HCEC 1CT (cell line): ENCODE measurements at regions not wholly inside any gene's neighbourhood (a gene's known extent, or its start where the extent isn't known, plus 50 kb on each side); places are given as distances from the start of the nearest gene placed in this dataset.

Experiments
- DNase-seq: peaks from one replicate; pipeline ENCODE4 v3.0.0-alpha.2; 2017

DNA sequence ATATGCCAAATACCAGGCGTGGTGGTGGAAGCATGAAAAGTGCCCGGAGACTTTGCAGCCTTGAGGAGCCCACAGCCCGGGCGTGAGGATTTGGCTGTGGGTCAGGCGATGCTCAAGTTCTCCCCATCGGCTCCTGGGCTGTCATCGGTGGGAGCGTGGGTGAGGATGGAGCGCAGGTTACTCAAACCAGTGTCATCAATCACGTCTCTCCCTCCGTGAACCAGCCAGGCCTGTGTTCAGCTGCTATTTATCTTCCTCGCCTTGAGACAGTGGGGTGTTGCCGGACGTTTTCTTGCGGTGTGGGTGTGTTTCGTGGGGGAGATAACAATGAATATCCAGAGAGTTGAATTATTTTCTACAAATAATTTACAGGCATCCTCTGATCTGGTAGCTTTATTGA lies 317.6 kb downstream of the EIPR1 start:
- no peak for DNase-seq

DNA sequence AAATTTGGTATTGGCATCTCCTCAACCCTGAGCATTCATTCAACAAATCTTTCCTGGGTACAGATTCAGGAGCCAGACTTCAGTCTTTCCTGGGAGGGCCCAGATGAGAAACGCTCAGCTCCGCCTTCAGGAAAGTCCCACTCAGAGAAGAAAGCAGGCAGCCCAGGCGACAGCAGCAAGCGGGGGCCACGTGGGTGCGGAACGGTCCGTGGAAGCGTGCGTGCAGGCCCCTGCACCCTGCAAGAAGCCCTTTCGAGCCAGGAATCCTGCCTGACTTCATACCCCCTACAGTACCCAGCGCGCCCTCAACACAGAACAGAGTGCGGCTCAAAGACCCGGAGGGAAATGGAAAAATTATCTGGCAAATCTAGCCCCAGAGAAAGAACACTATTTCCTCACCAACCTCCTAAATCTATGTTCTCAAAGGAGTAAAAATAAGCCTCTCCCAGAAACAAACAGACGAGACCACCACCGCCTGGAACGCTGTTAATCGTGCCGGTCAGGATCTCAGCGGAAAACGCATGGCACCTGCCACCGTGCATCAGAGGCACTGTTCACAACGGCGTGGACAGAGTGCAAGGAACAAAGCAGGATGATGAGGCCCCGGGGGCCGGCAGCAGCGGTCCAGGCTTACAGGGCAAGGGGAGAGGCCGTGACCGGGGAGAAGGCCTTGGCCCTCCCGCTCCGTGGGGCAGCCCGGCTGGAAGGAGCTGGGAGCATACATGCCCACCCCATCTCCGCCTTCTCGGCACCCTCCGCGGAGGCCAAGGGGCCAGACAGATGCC lies 318.3 kb downstream of the EIPR1 start:
- no peak for DNase-seq

- no peak for DNase-seq
Measured at GRCh38 chr2:3054066-3054465, 323.6 kb downstream of the EIPR1 start.

GRCh38 chr2:3051266-3051665 lies 326.4 kb downstream of the EIPR1 start:
- DNase-seq: no peak

GRCh38 chr2:3046170-3046865 lies 331.3 kb downstream of the EIPR1 start:
- no peak for DNase-seq

GRCh38 chr2:3045318-3045921 lies 332.2 kb downstream of the EIPR1 start:
- DNase-seq: no peak

DNA sequence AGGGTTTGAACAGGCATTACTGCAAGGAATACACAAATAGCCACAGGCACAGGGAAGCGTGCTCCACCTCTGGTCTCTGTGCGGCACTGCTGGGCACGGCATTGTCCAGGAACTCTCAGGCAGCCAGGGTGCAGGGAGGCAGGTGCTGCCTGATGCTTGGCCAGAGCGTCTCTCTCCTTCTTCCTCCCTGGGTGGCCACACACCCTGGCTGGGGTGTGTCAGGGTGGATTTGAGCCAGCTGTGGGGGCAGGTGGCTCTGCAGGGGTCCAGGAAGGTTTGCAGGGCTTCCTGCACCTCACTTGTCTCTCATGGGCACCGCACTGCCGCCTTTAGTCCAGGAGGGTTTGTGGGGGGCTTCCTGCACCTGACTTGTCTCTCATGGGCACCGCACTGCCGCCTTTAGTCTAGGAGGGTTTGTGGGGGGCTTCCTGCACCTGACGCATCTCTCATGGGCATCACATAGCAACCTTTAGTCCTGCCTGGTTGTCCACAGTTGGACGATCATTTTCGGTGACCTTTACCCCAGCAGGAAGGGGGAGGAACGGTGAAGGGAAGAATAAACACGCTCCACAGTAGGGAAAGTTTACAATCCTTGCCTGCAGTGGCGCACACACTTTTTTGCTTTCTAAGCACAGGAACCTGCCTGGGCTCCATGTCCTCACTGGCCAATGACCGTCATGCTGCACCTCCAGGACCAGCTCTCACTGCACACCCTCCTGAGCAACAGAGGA lies 332.9 kb downstream of the EIPR1 start:
- DNase-seq: no peak

DNA sequence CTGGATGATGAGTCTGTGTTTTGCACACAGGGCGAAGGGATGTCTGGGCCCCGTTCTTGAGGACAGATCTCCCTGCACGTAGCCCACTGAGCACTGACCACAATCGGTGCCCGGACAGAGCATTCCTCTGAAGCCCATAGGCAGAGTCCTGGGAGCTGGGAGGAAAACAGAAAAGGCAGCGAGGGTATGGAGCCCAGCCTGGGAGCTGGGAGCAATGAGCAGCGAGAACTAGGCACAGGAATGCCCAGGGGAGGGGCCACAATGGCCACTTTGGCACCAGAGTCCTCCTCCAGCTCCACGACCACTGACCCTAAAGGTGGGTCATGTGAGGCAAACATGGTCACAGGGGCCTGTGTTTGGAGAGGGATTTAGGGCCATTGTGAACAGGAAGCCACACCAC lies 333.9 kb downstream of the EIPR1 start:
- DNase-seq: no peak

GRCh38 chr2:3042601-3043585 lies 334.7 kb downstream of the EIPR1 start:
- no peak for DNase-seq

DNA sequence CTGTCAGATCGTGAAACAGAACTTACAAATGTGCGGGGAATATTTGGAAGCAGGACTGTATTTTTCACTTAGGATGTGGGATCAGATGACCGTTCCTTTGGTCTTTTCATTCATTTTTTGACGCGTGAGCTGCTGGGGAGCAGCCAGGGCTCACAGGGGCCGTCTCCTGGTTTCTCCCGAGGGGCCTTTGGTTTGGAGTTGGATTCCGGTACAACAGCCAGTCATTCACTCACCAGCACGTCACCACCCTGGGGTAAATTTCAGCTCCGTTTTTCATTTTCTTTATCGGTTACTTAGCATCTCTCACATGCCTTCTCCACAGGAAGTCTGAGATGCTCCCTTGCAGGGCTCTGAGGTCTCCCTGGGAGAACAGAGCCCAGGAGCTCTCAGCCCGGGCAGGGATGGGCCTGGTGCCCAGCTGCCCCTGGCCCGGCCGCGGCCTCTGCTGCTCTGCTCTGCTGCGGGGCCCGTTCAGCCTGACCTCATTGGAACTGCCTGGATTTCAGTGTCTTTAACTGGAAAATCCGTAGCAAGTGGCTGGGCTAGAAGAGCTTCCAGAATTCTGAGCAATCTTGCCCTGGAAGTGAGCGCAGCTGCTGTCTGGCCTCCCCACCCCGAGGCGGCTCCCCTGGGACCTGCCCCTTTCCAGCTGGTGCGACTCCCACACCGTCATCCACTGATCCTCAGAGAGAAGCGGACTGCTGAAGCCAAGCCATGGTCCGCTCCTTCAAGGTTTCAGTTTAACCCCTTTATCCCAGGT lies 335.6 kb downstream of the EIPR1 start:
- DNase-seq: no peak

DNA sequence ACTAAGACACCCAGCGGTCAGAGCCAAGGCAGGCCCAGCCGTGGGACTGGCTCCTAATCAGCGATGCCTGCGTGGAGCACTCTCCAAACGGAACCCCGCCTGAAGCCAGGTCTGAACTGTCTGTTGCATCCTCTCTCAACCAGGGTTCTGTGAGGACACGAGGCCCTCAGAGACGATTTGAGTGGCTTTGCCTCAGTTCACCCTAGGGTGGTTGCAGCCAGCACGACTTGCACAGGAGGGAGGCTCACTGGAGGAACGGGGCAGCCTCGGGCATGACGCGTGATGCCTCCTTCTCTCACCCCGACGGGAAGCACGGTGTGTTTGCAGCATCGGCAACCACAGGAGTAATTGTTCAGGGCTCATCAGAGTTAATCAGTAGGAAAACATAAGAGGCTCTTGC lies 336.4 kb downstream of the EIPR1 start:
- DNase-seq: no peak

DNA sequence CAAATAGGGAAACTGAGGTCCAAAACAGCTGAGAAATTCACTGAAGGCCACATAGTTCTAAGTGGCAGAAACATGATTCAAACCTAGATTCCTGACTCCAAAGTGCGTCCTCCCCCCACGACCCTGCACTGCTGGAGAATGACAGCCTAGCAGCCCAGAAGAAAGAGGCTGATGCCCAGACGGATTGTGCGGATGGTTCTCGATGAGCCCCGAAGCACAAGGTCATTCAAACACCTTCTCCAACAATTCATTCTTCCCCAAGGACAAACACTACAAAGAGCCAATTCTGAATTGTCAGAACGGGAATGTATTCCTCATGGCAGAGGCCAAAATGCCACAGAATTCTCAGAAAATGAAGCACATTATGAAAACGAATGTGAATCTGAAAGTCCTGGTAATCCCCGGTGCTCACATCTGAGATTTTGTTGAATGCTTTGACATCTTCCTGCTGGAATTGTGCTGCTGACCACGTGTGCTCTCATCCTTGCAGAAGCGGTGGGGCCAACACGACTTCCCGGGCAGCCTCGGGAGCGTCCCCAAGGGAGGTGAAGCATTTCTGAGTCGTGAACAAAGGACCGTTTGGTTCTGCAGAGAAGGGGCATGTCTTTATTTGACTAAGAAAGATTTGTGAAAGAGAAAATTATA lies 337.0 kb downstream of the EIPR1 start:
- DNase-seq: no peak

GRCh38 chr2:3040066-3040428 lies 337.6 kb downstream of the EIPR1 start:
- DNase-seq: no peak

DNA sequence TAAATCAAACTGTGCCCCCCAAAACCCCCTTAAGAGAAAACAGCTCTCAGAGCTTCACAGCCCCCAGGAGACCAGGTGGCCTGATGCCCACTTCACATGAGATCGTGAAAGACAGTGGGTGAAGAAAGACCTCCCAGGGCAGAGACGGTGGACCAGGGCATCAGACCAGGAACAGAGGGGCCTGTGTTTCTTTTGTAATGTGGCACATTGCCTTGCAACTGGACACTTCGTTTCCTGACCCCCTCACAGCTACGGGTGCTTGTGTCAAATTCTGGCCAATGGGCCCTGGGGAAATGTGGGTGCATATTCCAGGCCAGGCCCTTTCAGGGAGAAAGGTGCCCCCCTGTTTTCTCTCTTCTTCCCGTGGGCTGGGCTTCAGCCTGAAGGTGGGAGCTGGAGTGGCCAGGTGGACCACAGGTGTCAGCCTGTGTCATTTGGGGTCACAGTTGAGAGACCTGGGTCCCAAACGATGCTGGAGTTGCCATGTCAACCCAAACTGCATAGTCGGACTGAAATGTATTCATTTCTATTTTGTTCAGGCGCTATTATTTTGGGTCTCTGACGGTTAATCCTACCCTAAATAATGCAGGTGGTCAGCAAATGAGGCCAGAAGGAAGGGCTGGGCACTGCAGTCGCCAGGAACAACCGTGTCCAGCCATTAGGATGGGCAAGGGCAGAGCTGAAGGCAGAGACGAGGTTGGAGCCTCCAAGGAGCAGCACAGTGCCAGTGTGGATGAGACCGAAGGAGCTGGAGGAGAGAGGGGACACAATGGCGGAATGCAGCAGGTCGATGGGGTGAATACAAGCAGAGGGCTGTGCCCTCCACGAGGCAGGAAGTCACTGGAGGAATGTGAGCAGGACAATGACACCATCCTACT lies 338.2 kb downstream of the EIPR1 start:
- no peak for DNase-seq

DNA sequence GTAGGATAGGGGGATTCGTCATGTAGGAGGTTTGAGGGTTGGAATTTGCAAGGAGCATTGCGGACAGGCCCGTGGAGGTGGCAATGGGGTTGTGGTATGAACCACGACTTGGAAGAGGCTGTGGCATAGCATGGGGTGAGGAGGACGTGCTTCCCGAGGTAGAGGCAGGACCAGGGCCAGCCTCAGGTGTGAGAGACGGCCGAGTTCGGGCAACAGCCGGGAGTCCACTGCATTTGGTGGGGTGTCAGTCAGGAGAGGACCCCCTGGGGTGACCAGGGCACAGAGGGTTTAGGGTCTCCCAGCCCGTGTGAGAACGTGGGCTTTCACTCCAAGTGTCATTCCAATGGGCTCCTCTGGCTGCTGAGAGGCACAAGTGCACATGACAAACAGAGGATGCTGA lies 339.0 kb downstream of the EIPR1 start:
- no peak for DNase-seq

DNA sequence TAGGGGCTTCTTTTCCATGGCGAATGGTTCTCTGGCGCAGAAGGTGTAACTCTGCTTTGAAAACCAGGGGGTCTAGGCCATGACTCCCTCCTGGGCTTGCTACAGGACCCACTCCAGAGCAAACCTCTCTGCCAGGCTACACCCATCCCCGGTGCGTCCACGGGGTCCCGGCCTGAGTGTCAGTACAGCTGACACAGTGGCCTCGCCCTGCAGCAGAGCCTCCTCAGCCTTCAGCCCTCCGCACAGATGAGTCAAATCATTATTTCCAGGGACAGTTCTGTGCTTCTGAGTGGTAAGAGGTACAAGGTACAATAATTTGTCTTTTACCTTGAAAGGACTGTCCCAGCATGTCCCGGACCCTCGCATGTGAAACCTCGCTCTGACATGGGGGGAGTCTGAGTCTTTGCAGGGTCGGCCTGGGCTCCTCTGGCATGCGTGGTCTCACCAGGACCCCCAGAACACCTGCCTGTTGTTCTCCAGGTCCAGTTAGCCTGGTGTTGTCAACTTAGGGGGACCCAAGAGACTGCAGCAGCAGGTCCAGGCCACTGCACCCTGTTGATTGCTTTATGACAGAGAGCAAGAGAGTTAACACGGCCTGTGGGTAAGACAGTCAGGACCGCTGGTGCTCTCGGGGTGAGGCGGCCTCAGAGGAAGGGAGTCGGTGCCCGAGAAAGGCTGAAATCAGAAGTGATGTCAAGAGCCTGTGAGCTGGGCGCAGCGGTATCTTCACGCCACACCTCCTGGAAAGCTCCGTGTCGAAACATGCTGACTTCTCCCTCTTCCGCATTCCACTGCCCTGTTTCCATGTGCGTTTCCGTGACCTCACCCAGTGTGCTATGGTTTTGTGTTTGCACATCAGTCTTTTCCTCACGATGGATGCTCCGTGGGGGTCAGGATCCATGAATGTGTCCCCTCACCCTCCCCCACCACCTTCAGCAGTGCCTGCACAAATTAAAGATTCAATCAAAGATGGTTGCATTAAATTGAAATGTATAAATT lies 340.1 kb downstream of the EIPR1 start:
- no peak for DNase-seq

DNA sequence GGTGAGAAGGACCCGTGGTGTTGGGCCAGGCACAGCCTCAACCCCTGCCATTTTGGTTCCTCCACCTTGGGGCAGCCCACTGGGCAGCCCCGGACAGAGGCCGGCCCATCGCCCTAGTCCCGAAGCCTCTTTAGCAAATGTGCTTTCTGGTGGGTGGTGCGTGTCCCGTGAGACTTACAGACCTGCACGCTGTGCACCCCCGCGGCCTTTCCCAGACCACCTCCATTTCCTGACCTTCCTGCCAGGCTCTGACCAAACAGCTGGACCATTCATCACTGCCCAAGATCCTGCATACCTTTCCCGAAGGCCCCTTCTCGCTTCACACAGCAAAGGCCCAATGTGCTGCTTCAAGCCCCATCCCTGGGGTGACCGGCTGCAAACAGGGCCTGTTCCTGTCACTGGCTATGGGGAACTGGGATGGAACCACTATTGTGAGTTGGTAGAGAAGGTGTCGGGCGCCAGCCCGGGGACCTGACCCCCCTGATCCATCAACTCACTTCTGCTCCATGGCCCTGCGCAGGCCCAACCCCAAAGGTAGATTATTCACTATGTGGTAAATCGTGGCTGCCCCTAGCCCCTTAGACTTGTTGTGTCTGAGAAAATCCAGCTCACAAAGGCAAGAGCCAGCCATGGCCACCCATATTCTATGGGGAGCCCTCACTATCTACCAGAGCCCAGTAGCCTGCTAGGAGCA lies 341.0 kb downstream of the EIPR1 start:
- no peak for DNase-seq
